ENCODE measurements at regions not wholly inside any gene's neighbourhood (a gene's known extent, or its start where the extent isn't known, plus 50 kb on each side); places are given as distances from the start of the nearest gene placed in this dataset.

DNA sequence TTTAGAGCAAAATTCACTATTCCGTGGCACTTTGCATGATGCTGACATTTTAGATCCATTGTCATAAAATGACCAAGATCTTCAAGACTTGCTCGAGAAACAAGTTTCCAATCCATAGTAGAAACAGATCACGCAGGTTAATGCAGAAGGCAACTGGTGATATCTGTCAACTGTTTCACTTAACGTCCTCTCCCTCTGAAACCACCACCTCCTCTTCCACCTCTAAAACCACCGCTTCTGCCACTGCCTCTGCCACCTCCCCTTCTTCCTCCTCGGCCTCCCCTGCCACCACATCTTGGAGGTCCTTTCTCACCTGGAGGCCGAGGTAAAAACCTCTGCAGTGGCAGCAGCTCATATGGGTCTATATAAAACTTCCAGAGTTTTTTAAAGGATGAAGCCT, 84.6 kb upstream of the IRF2 start:
- TF ChIP-seq, protein P1, sequence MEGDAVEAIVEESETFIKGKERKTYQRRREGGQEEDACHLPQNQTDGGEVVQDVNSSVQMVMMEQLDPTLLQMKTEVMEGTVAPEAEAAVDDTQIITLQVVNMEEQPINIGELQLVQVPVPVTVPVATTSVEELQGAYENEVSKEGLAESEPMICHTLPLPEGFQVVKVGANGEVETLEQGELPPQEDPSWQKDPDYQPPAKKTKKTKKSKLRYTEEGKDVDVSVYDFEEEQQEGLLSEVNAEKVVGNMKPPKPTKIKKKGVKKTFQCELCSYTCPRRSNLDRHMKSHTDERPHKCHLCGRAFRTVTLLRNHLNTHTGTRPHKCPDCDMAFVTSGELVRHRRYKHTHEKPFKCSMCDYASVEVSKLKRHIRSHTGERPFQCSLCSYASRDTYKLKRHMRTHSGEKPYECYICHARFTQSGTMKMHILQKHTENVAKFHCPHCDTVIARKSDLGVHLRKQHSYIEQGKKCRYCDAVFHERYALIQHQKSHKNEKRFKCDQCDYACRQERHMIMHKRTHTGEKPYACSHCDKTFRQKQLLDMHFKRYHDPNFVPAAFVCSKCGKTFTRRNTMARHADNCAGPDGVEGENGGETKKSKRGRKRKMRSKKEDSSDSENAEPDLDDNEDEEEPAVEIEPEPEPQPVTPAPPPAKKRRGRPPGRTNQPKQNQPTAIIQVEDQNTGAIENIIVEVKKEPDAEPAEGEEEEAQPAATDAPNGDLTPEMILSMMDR (IDR thresholded peaks at IDR 0.05): no peak
- no peak for TF ChIP-seq POLR2A (IDR thresholded peaks at IDR 0.05)

Measured in thyroid gland (tissue), 4 donors.